Stimulated activated CD4-positive, alpha-beta T cell treated with anti-CD3 and anti-CD28 coated beads, Interleukin-2, amount 100 ng/mL, for 24 hours (primary cell): ENCODE measurements at regions not wholly inside any gene's neighbourhood (a gene's known extent, or its start where the extent isn't known, plus 50 kb on each side); places are given as distances from the start of the nearest gene placed in this dataset.
"Not testable (repeated sequence)": the region's sequence is repeated elsewhere in the genome, so short reads cannot be mapped to it uniquely, and the experiment has no call there.

ENCODE experiments used
- DNase-seq, 2 donors: peaks; one replicate each; pipeline ENCODE4 v3.0.0-alpha.2; 2020

DNA sequence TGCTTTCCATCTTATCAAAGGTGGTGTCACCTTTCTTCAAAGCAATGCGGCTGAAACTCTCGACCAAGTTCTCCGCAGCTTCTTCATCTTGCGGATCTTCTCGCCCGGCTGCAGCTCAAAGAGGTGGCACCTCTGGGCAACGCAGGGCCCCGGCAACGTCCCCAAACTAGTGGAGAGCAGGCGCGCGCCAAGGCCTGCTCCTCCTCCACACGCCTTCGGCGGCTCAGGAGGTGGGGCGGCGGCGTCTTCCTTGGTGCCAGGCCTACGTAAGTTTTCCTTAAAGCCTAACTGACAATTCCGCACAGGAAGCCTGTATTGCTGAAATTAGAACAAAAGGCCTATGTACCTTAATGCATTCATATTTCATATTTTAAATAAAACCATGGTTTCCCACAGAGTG, 112.0 kb downstream of the TMX1 start:
- DNase-seq, result no peak

DNA sequence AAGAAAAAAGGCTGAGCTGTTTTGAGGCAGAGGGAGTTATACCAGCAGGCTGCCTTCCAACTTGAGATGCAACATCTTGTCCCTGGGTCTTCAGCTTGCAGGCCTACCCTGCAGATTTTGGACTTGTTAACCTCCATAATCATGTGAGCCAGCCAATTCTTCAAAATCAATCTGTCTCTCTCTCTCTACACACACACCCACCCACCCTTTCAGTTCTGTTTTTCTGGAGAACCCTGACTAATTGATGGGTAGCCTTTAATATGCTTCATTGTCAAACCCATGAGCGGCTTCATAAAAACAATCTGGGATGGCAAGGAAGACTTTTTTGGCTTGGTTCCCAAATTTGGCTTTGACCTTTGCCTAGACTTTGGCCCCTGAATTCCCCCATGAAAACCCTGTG, 113.9 kb downstream of the TMX1 start:
- no peak for DNase-seq

DNA sequence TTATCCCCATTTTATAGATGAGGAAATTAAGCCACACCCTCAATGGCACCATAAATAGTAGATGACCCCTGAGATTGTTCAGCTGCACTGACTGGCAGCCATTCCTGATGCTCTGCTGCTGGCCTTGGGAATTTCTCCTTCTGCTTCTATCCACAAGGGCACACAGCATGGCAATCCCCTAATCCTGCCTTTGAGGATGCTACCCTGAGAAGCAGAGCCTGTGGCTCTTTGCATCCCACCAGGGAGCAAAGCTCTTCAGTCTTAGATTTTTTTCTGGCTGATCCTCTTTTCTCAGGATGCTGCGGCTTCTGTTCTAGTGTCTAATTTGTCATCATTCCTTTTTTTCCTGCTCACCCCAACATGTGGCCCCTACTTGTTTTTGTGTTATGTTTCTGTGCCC, 114.8 kb downstream of the TMX1 start:
- DNase-seq, result no peak

DNA sequence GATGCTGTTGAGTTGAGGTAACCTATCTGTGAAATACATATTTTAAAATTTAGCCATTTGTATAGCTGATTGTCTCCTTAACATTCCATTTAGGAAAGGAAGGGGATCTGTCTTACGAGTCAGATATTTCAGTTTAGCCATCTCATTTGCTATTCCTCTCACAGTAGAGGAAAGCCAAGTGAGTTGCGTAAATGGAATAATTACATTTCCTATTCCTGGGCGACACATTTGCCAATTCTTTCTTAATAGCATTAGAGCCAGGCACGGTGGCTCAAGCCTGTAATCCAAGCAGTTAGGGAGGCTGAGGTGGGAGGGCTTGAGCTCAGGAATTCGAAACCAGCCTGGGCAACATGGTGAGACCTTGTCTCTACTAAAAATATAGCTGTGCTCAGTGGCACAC, 116.3 kb downstream of the TMX1 start:
- no peak for DNase-seq

GRCh38 chr14:51357250-51357649, 117.2 kb downstream of the TMX1 start:
- DNase-seq, result no peak

DNA sequence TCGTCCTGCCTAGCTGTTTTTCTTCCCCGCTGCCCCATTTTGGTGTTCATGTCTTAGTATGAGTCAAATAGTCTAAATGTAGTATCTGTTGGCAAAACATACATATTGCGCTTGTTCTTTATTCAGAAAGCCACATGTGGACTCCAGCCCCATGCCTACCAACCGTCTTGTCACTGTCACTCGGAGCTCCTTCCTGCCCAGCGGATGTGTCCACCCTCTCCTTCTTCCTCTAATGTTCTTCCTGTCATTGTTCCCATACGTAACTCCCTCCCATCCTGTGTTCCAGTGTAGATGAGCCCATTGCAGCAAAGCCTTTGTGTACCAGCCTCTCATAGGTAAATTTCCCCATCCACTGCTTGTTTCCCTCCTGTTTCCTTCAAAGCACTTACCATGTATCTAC, 120.5 kb downstream of the TMX1 start:
- DNase-seq, result no peak

- no peak for DNase-seq
Measured at GRCh38 chr14:51365241-51365965, 125.4 kb downstream of the TMX1 start.

- not testable (repeated sequence) for DNase-seq
Measured at GRCh38 chr14:51366460-51366859, 126.4 kb downstream of the TMX1 start.

DNA sequence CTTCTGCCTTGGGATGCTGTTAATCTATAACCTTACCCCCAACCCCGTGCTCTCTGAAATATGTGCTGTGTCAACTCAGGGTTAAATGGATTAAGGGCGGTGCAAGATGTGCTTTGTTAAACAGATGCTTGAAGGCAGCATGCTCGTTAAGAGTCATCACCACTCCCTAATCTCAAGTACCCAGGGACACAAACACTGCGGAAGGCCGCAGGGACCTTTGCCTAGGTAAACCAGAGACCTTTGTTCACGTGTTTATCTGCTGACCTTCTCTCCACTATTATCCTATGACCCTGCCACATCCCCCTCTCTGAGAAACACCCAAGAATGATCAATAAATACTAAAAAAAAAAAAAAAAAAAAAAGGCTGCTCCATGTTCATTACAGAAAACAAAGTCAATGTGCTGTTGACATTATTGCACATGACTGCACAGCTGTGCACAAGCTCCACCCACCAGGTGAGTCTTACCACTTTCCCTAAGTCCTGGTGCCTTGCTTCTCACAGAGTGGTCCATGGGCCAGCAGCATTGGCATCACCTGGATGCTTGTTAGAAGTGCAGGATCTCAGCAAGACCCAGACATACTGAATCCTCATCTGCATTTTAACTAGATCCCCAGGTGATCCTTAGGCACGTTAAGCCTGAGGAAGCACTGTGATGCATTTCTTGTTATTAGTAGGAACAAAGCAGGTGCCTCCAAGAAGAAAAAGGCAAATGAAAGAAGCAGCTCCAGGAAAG, 127.0 kb downstream of the TMX1 start:
- DNase-seq, result not testable (repeated sequence)

- no peak for DNase-seq
Measured at GRCh38 chr14:51367600-51367931, 127.5 kb downstream of the TMX1 start.

GRCh38 chr14:51368721-51369163, 128.7 kb downstream of the TMX1 start:
- no peak for DNase-seq

- DNase-seq, result peak; percentile 23 to 30
Measured at GRCh38 chr14:51369814-51370213, 129.8 kb downstream of the TMX1 start.

- DNase-seq, result no peak
Measured at GRCh38 chr14:51370758-51371386, 130.8 kb downstream of the TMX1 start.

DNA sequence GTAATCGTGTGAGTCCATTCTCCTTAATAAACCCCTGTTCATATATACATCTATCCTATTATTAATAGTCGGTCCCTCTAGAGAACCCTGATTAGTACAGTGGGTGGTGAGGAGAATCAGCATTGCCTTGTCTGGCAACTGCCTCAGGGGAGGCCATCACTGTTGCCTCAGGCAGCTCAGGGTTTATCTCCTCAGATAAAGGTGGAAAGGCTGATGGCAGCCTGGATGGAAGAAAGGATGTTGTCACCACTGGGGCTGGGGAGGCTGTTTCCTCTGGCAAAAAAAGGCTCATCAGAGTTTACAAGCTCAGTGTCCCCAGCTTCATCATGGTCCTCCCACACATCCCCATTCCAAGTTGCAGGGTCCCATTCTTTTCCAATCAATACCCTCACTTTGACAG, 137.1 kb downstream of the TMX1 start:
- not testable (repeated sequence) for DNase-seq

- no peak for DNase-seq
Measured at GRCh38 chr14:51382506-51382905, 142.5 kb downstream of the TMX1 start.

DNA sequence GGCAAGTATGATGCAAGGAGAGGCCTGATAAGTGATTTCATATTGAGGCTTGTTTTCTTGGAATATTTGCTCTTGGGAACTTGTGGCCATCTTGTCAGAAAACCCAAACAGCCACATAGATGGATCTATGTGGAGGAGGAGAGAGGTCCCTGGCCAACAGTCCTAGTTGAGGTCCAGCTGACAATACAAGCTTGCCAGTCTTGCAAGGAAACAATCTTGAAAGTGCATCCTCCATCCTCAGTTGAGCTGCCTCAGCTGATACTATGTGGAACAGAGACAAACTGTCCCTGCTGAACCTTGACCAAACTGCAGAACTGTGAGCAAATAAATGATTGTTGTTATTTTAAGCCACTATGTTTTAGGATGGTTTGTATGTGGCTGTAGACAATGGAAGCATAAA, 146.4 kb downstream of the TMX1 start:
- DNase-seq, result no peak

GRCh38 chr14:51386983-51387735, 147.1 kb downstream of the TMX1 start:
- no peak for DNase-seq

- DNase-seq, result no peak
Measured at GRCh38 chr14:51392416-51392815, 152.4 kb downstream of the TMX1 start.

DNA sequence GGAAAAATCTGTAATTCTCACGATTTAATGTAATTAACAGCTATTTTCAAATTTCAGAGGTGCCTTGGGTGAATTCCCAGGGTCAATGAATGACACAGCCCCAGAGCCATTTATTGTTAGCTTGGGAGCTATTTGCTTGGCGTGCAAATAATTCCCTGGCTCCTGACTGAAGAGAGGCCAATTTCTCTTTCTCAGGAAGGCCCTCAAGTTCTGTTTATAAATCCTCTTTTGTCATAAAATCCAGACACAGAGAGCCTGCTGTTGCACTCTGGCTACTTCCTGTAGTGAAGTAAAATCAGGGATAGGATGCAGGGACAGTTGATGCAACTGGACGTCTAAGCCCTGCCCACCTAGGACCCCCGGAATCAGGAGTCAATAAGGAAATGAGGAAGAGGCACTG, 154.3 kb downstream of the TMX1 start:
- DNase-seq, result no peak

- no peak for DNase-seq
Measured at GRCh38 chr14:51394804-51395203, 154.8 kb downstream of the TMX1 start.

GRCh38 chr14:51395361-51395849, 155.4 kb downstream of the TMX1 start:
- DNase-seq, result no peak

DNA sequence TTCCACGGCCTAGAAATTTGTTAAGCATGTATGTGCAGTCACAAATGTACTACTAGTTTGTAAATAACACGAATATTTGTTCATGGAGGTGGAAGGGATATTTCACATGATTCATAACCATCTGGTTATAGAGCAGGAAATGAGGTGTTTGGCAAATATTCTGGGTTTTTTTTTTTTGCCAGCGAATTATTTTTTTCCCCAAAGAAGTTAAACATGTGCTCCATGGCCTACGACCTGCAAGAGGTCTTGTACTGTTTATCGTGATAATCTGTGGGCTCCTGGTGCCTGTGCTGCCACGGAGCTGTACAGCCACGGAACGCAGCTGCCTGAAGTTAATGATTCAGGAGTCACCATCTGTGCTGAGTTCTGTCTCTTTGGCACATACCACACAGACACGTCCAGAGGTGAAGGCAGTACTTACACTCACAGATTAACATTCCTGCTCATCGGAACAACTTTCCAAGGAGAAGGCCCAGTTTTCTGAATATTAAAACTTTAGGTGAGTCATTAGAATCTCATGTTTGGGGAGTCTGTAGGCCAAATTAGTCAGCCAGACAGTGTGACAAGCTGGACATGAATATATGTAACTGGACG, 156.3 kb downstream of the TMX1 start:
- no peak for DNase-seq

DNA sequence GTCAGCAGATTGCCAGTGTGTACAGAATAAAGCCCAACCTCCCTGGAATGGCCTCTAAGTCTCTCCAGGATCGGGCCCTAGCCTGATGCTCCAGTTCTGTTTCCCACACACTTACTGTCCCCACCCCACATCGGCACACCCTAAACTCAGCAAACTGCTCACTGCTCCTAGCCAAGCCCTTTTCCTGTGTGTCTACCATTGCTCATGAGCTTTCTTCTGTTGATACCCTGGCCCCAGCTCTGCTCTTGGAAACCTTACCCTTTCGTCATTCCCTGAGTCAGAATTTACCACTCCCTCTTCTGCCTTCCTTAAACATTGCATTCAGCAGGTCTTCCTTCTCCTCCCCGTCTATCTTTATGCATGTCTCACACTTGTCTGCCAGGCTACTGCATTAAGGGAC, 158.9 kb downstream of the TMX1 start:
- DNase-seq, result no peak
